PC-3 (cell line): ENCODE measurements at regions not wholly inside any gene's neighbourhood (a gene's known extent, or its start where the extent isn't known, plus 50 kb on each side); places are given as distances from the start of the nearest gene placed in this dataset.
A peak's percentile ranks its signal among the peaks of the same experiment; 100 is the strongest.

Experiments used
- ATAC-seq: fragments of 200-7000 bp; cut with Tn5 transposase; 2 replicates; pipeline ENCODE4 v1.9.1; 2020; ENCODE audit warnings: mild to moderate bottlenecking, moderate library complexity
- BruUV-seq: library from RNA; stranded (reverse); fragments of 400-500 nt; replicated peaks from 2 replicates; lab custom pipeline; 2021; lab: Mats Ljungman, UMichigan
- CTCF ChIA-PET: fragments of 300-600 bp; sonication (Branson Sonifier 250); formaldehyde crosslinking; loops from one replicate; lab custom pipeline; 2022; ENCODE audit warnings: antibody characterized with exemption; lab: Charles Lee
- POLR2A ChIA-PET: fragments of 300-600 bp; sonication (Branson Sonifier 250); formaldehyde crosslinking; loops from one replicate; lab custom pipeline; 2022; ENCODE audit warnings: antibody characterized with exemption; ENCODE audit not compliant: unreplicated experiment; lab: Charles Lee
- DNase-seq: peaks from one replicate; pipeline ENCODE4 v3.0.0-alpha.2; 2015
- H2AFZ ChIP-seq: fragments of 300-600 bp; sonication (generic); 2 replicates; pipeline ENCODE4 v1.6.0; 2016; ENCODE audit warnings: antibody characterized with exemption, low read length
- H3F3A ChIP-seq: fragments of 300-600 bp; sonication (generic); one replicate; pipeline ENCODE4 v1.6.0; 2017; ENCODE audit warnings: antibody characterized with exemption, low read length, control low read depth, mild to moderate bottlenecking; ENCODE audit not compliant: unreplicated experiment
- H3K27ac ChIP-seq: fragments of 300-600 bp; sonication (generic); 2 replicates; pipeline ENCODE4 v1.5.1; 2016; ENCODE audit warnings: mild to moderate bottlenecking, low read length
- H3K27me3 ChIP-seq: fragments of 300-600 bp; sonication (generic); 2 replicates; pipeline ENCODE4 v1.6.1; 2016; ENCODE audit warnings: low read length, mixed read lengths
- H3K36me3 ChIP-seq: fragments of 300-600 bp; sonication (generic); 2 replicates; pipeline ENCODE4 v1.6.1; 2016; ENCODE audit warnings: low read depth, mixed run types, low read length, mixed read lengths
- H3K4me1 ChIP-seq: fragments of 300-600 bp; sonication (generic); 2 replicates; pipeline ENCODE4 v1.5.1; 2016; ENCODE audit warnings: low read length; ENCODE audit not compliant: insufficient read depth
- H3K4me2 ChIP-seq: fragments of 300-600 bp; sonication (generic); 2 replicates; pipeline ENCODE4 v1.6.0; 2016; ENCODE audit warnings: low read length
- H3K4me3 ChIP-seq: fragments of 300-600 bp; sonication (generic); 2 replicates; pipeline ENCODE4 v1.5.1; 2016; ENCODE audit warnings: mild to moderate bottlenecking, low read length, mixed read lengths
- H3K79me2 ChIP-seq: fragments of 300-600 bp; sonication (generic); 2 replicates; pipeline ENCODE4 v1.6.1; 2017; ENCODE audit warnings: low read length, mixed read lengths
- H3K9ac ChIP-seq: fragments of 300-600 bp; sonication (generic); 2 replicates; pipeline ENCODE4 v1.6.0; 2016; ENCODE audit warnings: mild to moderate bottlenecking, low read length
- H3K9me2 ChIP-seq: fragments of 300-600 bp; sonication (generic); replicated peaks from 2 replicates; pipeline ENCODE4 v1.6.1; 2016; ENCODE audit warnings: mixed run types, low read length, mixed read lengths
- H3K9me3 ChIP-seq: fragments of 300-600 bp; sonication (generic); 2 replicates; pipeline ENCODE4 v1.6.1; 2016; ENCODE audit warnings: low read length, mixed read lengths
- H4K20me1 ChIP-seq: fragments of 300-600 bp; sonication (generic); 2 replicates; pipeline ENCODE4 v1.6.1; 2016; ENCODE audit warnings: low read length, mixed read lengths
- CTCF ChIP-seq: fragments of 300-600 bp; sonication (generic); conservative IDR thresholded peaks from 2 replicates; pipeline ENCODE4 v1.5.1; 2017; ENCODE audit warnings: antibody characterized with exemption, low read depth, mild to moderate bottlenecking, low read length
- EZH2 ChIP-seq: fragments of 300-600 bp; sonication (generic); IDR thresholded peaks from one replicate; pipeline ENCODE4 v1.6.1; 2017; ENCODE audit warnings: antibody characterized with exemption, mild to moderate bottlenecking, low read length; ENCODE audit not compliant: unreplicated experiment
- EZH2phosphoT487 ChIP-seq: fragments of 300-600 bp; sonication (generic); IDR thresholded peaks from 2 replicates; pipeline ENCODE4 v1.6.1; 2018; ENCODE audit warnings: mild to moderate bottlenecking, antibody characterized with exemption, low read length, borderline replicate concordance
- intact Hi-C: fragments of 100-400 bp; cut with micrococcal nuclease; formaldehyde crosslinking; loops from 2 replicates; pipeline ENCODE4 v1.9.0; 2023

- H3K9me3 ChIP-seq, result no peaks in the 10 kb centered on the region
- ChIA-PET POLR2A (no interaction called here), CTCF (no interaction called here)
- H3K9ac ChIP-seq, result no peak overlapping the region
- H3K4me1 ChIP-seq, result peaks cover 10% of the 10 kb centered on the region; the same call in 1 of the 2 replicates
- DNase-seq (peak; percentile 8), ATAC-seq (no peak)
- no peaks in the 10 kb centered on the region for H3K79me2 ChIP-seq
- intact Hi-C loops, result no loop called here
- no peak overlapping the region for H3K27ac ChIP-seq
- H4K20me1 ChIP-seq, result no peaks in the 10 kb centered on the region
- no peak overlapping the region for H3K4me3 ChIP-seq
- no peaks in the 10 kb centered on the region for H3K9me2 ChIP-seq
- no peak overlapping the region for H2AFZ ChIP-seq
- H3K27me3 ChIP-seq, result no peaks in the 10 kb centered on the region
- no peak for TF ChIP-seq EZH2phosphoT487
- no peak for TF ChIP-seq CTCF
- TF ChIP-seq EZH2, result no peak
- no peak overlapping the region for H3K4me2 ChIP-seq
- BruUV-seq, result no TSS peak
- H3K36me3 ChIP-seq, result no peaks in the 10 kb centered on the region
- no peaks in the 10 kb centered on the region for H3F3A ChIP-seq
These were observed 76.6 kb upstream of the ADRA1D start for GRCh38 chr20:4325548-4326187.

DNA sequence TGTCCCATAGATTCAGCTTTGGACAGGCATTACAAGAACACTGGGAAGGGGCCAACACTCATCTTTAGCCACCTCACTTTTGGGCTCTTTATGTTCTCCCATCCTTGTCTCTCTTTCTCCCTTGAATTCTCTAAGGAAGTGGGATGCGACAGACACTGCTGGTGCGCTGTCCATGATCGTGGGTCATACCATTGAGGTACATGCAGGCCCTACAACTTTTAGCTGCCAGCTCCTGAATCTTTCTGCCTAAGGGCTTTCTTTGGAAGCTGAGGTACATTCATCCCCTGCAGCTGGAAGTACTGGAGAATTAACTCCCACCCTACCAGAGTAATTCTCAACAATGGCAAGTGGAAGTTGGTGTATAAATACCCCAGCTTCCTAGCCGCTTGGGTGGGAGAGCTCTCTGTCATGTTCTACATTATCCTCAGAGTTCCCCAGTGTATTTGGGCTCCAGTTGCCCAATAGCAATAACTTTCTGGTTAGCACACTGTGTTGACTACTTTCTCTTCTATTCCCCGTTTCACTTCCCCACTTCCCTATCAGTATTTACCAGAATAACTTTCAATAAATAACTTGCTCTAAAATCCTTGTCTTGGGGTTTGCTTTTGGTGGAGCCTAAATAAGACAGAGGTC is 75.6 kb upstream of the ADRA1D start:
- H3F3A ChIP-seq, result no peaks in the 10 kb centered on the region
- H2AFZ ChIP-seq, result no peak overlapping the region
- no peak for DNase-seq
- H3K9ac ChIP-seq, result no peak overlapping the region
- no TSS peak for BruUV-seq
- H3K4me3 ChIP-seq, result no peak overlapping the region
- ChIA-PET POLR2A (no interaction called here), CTCF (no interaction called here)
- no peak for TF ChIP-seq EZH2phosphoT487
- TF ChIP-seq CTCF, result no peak
- TF ChIP-seq EZH2, result no peak
- no peaks in the 10 kb centered on the region for H3K79me2 ChIP-seq
- no peaks in the 10 kb centered on the region for H4K20me1 ChIP-seq
- H3K36me3 ChIP-seq, result no peaks in the 10 kb centered on the region
- no peaks in the 10 kb centered on the region for H3K9me2 ChIP-seq
- no peaks in the 10 kb centered on the region for H3K9me3 ChIP-seq
- H3K4me2 ChIP-seq, result no peak overlapping the region
- H3K4me1 ChIP-seq, result peaks cover 10% of the 10 kb centered on the region; the same call in 1 of the 2 replicates
- intact Hi-C loops, result no loop called here
- ATAC-seq, result no peak
- no peaks in the 10 kb centered on the region for H3K27me3 ChIP-seq
- no peak overlapping the region for H3K27ac ChIP-seq

- no TSS peak for BruUV-seq
- no peak for ATAC-seq
These were observed 73.4 kb upstream of the ADRA1D start for GRCh38 chr20:4322499-4322898.

More at GRCh38 chr20:4322499-4322898, 73.4 kb upstream of the ADRA1D start:
- POLR2A ChIA-PET, result no interaction called here
- intact Hi-C loops, result no loop called here
- no peak overlapping the region for H3K4me2 ChIP-seq
- H3K36me3 ChIP-seq, result no peaks in the 10 kb centered on the region
- peaks cover 10% of the 10 kb centered on the region; the same call in 1 of the 2 replicates for H3K4me1 ChIP-seq
- no peaks in the 10 kb centered on the region for H3K9me2 ChIP-seq
- no peak overlapping the region for H3K4me3 ChIP-seq
- no peaks in the 10 kb centered on the region for H4K20me1 ChIP-seq
- H2AFZ ChIP-seq, result no peak overlapping the region
- no peaks in the 10 kb centered on the region for H3K9me3 ChIP-seq
- H3K27ac ChIP-seq, result no peak overlapping the region
- DNase-seq, result no peak
- H3K27me3 ChIP-seq, result no peaks in the 10 kb centered on the region
- TF ChIP-seq EZH2phosphoT487 (no peak), EZH2 (no peak), CTCF (no peak)
- no peak overlapping the region for H3K9ac ChIP-seq
- H3F3A ChIP-seq, result no peaks in the 10 kb centered on the region
- no peaks in the 10 kb centered on the region for H3K79me2 ChIP-seq
- CTCF ChIA-PET, result no interaction called here
